Panc1 (cell line): ENCODE measurements at regions not wholly inside any gene's neighbourhood (a gene's known extent, or its start where the extent isn't known, plus 50 kb on each side); places are given as distances from the start of the nearest gene placed in this dataset.

Source experiments
- ATAC-seq: fragments of 200-7000 bp; cut with Tn5 transposase; 2 replicates; pipeline ENCODE4 v1.9.1; 2020; ENCODE audit warnings: mild to moderate bottlenecking, moderate library complexity
- BruUV-seq: library from RNA; stranded (reverse); fragments of 400-500 nt; replicated peaks from 2 replicates; lab custom pipeline; 2021; lab: Mats Ljungman, UMichigan
- CTCF ChIA-PET: fragments of 300-600 bp; sonication (Branson Sonifier 250); formaldehyde crosslinking; loops from one replicate; lab custom pipeline; 2022; ENCODE audit warnings: antibody characterized with exemption; lab: Charles Lee
- POLR2A ChIA-PET: fragments of 300-600 bp; sonication (Branson Sonifier 250); formaldehyde crosslinking; loops from one replicate; lab custom pipeline; 2022; ENCODE audit warnings: antibody characterized with exemption; lab: Charles Lee
- DNase-seq: peaks from one replicate; pipeline ENCODE4 v3.0.0-alpha.2; 2010; ENCODE audit warnings: low read depth, low spot score
- H3K27ac ChIP-seq: 2 replicates; pipeline ENCODE4 v1.5.1; 2011; ENCODE audit warnings: mild to moderate bottlenecking, low read length, inconsistent platforms
- H3K27me3 ChIP-seq: fragments of 200-500 bp; sonication (Bioruptor generic); 2 replicates; pipeline ENCODE4 v1.6.0; 2014; ENCODE audit warnings: low read length, inconsistent platforms; ENCODE audit not compliant: control insufficient read depth, insufficient read depth
- H3K36me3 ChIP-seq: fragments of 200-500 bp; sonication (Bioruptor generic); 2 replicates; pipeline ENCODE4 v1.5.1; 2014; ENCODE audit warnings: inconsistent platforms, mild to moderate bottlenecking, low read length, moderate library complexity; ENCODE audit not compliant: control insufficient read depth, insufficient read depth
- H3K4me1 ChIP-seq: 2 replicates; pipeline ENCODE4 v1.5.1; 2011; ENCODE audit warnings: inconsistent platforms, mild to moderate bottlenecking, low read length, moderate library complexity; ENCODE audit not compliant: control insufficient read depth, insufficient read depth
- H3K4me3 ChIP-seq, 2 experiments: 2 replicates each; pipeline ENCODE4 v1.5.1; 2011 to 2012; ENCODE audit warnings: low read depth in 2 of 2, low read length in 2 of 2, mild to moderate bottlenecking in 2 of 2, inconsistent platforms in 1 of 2, moderate library complexity in 1 of 2
- H3K9me3 ChIP-seq: fragments of 200-500 bp; sonication (Bioruptor generic); 2 replicates; pipeline ENCODE4 v1.5.1; 2014; ENCODE audit warnings: low read depth, mild to moderate bottlenecking, inconsistent platforms, low read length, moderate library complexity; ENCODE audit not compliant: control insufficient read depth, insufficient read depth
- CTCF ChIP-seq: fragments of 450-650 bp; IDR thresholded peaks from 2 replicates; pipeline ENCODE4 v1.5.1; 2017; ENCODE audit warnings: mild to moderate bottlenecking
- POLR2AphosphoS5 ChIP-seq: IDR thresholded peaks from 2 replicates; pipeline ENCODE4 v1.6.1; 2012; ENCODE audit warnings: mild to moderate bottlenecking, low read depth, low read length, moderate library complexity
- SIN3A ChIP-seq: IDR thresholded peaks from 2 replicates; pipeline ENCODE4 v1.6.1; 2012; ENCODE audit warnings: low read depth, mild to moderate bottlenecking, low read length, moderate library complexity, borderline replicate concordance; ENCODE audit not compliant: insufficient read depth
- TCF7L2 ChIP-seq: IDR thresholded peaks from 2 replicates; pipeline ENCODE4 v1.6.1; 2011; ENCODE audit warnings: mild to moderate bottlenecking, low read depth, low read length, inconsistent platforms
- in situ Hi-C: cut with HindIII; loops from 2 replicates; pipeline ENCODE4 v1.10.0; 2016; ENCODE audit warnings: low sequenced_read_pairs, low pct_unique_long_range_greater_than_20kb
- intact Hi-C: fragments of 100-400 bp; cut with micrococcal nuclease; formaldehyde crosslinking; loops from one replicate; pipeline ENCODE4 v1.10.0; 2022; ENCODE audit not compliant: unreplicated experiment
- TF ChIP-seq, protein P1 (sequence below), 2 experiments: IDR thresholded peaks; 2 replicates each; pipeline ENCODE4 v1.6.1; 2011 to 2012; ENCODE audit warnings: low read depth in 2 of 2, control low read depth in 1 of 2, low read length in 1 of 2, mild to moderate bottlenecking in 1 of 2, moderate library complexity in 1 of 2; ENCODE audit not compliant: insufficient read depth in 1 of 2

GRCh38 chr5:74040811-74041491, 415.0 kb downstream of the ARHGEF28 start:
- H3K36me3 ChIP-seq = no peaks in the 10 kb centered on the region
- DNase-seq (no peak), ATAC-seq (no peak)
- H3K27ac ChIP-seq = no peak overlapping the region
- no TSS peak for BruUV-seq
- H3K27me3 ChIP-seq = no peaks in the 10 kb centered on the region
- in situ Hi-C loops (no loop called here), intact Hi-C loops (no loop called here)
- no peaks in the 10 kb centered on the region for H3K9me3 ChIP-seq
- ChIA-PET POLR2A (no interaction called here), CTCF (no interaction called here)
- no peak overlapping the region for H3K4me3 ChIP-seq
- H3K4me1 ChIP-seq = no peaks in the 10 kb centered on the region
- TF ChIP-seq POLR2AphosphoS5 (no peak), TCF7L2 (no peak), CTCF (no peak), SIN3A (no peak)
- TF ChIP-seq, protein P1, sequence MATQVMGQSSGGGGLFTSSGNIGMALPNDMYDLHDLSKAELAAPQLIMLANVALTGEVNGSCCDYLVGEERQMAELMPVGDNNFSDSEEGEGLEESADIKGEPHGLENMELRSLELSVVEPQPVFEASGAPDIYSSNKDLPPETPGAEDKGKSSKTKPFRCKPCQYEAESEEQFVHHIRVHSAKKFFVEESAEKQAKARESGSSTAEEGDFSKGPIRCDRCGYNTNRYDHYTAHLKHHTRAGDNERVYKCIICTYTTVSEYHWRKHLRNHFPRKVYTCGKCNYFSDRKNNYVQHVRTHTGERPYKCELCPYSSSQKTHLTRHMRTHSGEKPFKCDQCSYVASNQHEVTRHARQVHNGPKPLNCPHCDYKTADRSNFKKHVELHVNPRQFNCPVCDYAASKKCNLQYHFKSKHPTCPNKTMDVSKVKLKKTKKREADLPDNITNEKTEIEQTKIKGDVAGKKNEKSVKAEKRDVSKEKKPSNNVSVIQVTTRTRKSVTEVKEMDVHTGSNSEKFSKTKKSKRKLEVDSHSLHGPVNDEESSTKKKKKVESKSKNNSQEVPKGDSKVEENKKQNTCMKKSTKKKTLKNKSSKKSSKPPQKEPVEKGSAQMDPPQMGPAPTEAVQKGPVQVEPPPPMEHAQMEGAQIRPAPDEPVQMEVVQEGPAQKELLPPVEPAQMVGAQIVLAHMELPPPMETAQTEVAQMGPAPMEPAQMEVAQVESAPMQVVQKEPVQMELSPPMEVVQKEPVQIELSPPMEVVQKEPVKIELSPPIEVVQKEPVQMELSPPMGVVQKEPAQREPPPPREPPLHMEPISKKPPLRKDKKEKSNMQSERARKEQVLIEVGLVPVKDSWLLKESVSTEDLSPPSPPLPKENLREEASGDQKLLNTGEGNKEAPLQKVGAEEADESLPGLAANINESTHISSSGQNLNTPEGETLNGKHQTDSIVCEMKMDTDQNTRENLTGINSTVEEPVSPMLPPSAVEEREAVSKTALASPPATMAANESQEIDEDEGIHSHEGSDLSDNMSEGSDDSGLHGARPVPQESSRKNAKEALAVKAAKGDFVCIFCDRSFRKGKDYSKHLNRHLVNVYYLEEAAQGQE (IDR thresholded peaks at IDR 0.05; ENCODE audit: insufficient read depth in 1 of 2, low read depth in 2 of 2, low read length in 1 of 2) = no peak

GRCh38 chr5:74040065-74040551, 414.1 kb downstream of the ARHGEF28 start:
- Histone ChIP-seq H3K36me3 (no peaks in the 10 kb centered on the region), H3K4me1 (no peaks in the 10 kb centered on the region; the same call in 1 of the 2 replicates), H3K4me3 (no peak overlapping the region), H3K9me3 (no peaks in the 10 kb centered on the region), H3K27ac (no peak overlapping the region), H3K27me3 (no peaks in the 10 kb centered on the region)
- DNase-seq (no peak), ATAC-seq (no peak)
- BruUV-seq = no TSS peak
- intact Hi-C loops = no loop called here
- TF ChIP-seq SIN3A = no peak
- TF ChIP-seq, protein P1 (IDR thresholded peaks at IDR 0.05; ENCODE audit: insufficient read depth in 1 of 2, low read depth in 2 of 2, low read length in 1 of 2) = no peak
- TF ChIP-seq POLR2AphosphoS5 = no peak
- TF ChIP-seq CTCF = no peak
- TF ChIP-seq TCF7L2 = no peak
- ChIA-PET POLR2A (no interaction called here), CTCF (no interaction called here)
- in situ Hi-C loops = no loop called here
